WTC11 (cell line): ENCODE measurements at regions not wholly inside any gene's neighbourhood (a gene's known extent, or its start where the extent isn't known, plus 50 kb on each side); places are given as distances from the start of the nearest gene placed in this dataset.

Source experiments
- CTCF ChIP-seq: fragments of 200-600 bp; IDR thresholded peaks from 2 replicates; pipeline ENCODE4 v1.8.0; 2022; ENCODE audit warnings: antibody characterized with exemption
- IRF1 ChIP-seq: sonication (generic); formaldehyde crosslinking; IDR thresholded peaks from 2 replicates; pipeline ENCODE4 v1.8.0; 2023; ENCODE audit warnings: missing genetic modification reagents
- IRF2 ChIP-seq: sonication (generic); formaldehyde crosslinking; IDR thresholded peaks from 2 replicates; pipeline ENCODE4 v1.8.0; 2022; ENCODE audit warnings: low read depth, missing genetic modification reagents, borderline replicate concordance
- NR1H2 ChIP-seq: sonication (generic); formaldehyde crosslinking; IDR thresholded peaks from 2 replicates; pipeline ENCODE4 v1.9.0; 2021; ENCODE audit warnings: mild to moderate bottlenecking, moderate library complexity, missing genetic modification reagents
- SMAD4 ChIP-seq: sonication (generic); formaldehyde crosslinking; IDR thresholded peaks from 2 replicates; pipeline ENCODE4 v1.8.0; 2022; ENCODE audit warnings: mild to moderate bottlenecking, missing genetic modification reagents
- SP1 ChIP-seq: sonication (generic); formaldehyde crosslinking; conservative IDR thresholded peaks from 2 replicates; pipeline ENCODE4 v1.8.1; 2022; ENCODE audit warnings: missing genetic modification reagents
- TEAD4 ChIP-seq: sonication (generic); formaldehyde crosslinking; IDR thresholded peaks from 2 replicates; pipeline ENCODE4 v1.8.0; 2022; ENCODE audit warnings: mild to moderate bottlenecking, missing genetic modification reagents
- ZMAT4 ChIP-seq: fragments of 250-450 bp; sonication (Bioruptor Pico); IDR thresholded peaks from 2 replicates; pipeline ENCODE4 v1.9.0; 2021; ENCODE audit warnings: mild to moderate bottlenecking
- TF ChIP-seq, protein P1 (sequence below): sonication (generic); formaldehyde crosslinking; IDR thresholded peaks from 2 replicates; pipeline ENCODE4 v1.8.0; 2022; ENCODE audit warnings: mild to moderate bottlenecking, missing genetic modification reagents

DNA sequence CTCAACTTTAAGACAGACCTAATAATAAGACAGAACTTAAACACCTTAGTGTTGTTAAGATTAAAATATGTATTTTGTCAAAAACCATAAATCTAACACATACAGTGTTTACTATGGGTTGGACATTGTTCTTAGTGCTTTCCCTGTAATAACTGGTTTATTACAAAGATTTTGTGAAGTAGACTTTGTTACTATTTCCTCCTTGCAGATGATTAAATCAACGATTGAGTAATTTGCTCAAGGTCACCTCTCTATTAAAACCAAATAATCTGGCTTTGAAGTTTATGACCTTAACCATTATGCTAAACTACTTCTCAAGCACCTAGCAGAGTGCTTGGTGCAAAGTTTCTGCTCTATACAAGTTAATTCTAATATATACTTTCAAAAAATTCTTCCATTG, 102.7 kb upstream of the FAM3C start:
- TF ChIP-seq SP1 (CRISPR knock-in tag) (no peak), TEAD4 (CRISPR knock-in tag) (no peak), CTCF (no peak), IRF2 (CRISPR knock-in tag) (no peak), ZMAT4 (no peak), NR1H2 (CRISPR knock-in tag) (no peak), IRF1 (CRISPR knock-in tag) (no peak), SMAD4 (CRISPR knock-in tag) (no peak)
- TF ChIP-seq, protein P1, sequence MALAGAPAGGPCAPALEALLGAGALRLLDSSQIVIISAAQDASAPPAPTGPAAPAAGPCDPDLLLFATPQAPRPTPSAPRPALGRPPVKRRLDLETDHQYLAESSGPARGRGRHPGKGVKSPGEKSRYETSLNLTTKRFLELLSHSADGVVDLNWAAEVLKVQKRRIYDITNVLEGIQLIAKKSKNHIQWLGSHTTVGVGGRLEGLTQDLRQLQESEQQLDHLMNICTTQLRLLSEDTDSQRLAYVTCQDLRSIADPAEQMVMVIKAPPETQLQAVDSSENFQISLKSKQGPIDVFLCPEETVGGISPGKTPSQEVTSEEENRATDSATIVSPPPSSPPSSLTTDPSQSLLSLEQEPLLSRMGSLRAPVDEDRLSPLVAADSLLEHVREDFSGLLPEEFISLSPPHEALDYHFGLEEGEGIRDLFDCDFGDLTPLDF (CRISPR knock-in tag): no peak
